DND-41 (cell line): ENCODE measurements at regions not wholly inside any gene's neighbourhood (a gene's known extent, or its start where the extent isn't known, plus 50 kb on each side); places are given as distances from the start of the nearest gene placed in this dataset.

Source experiments
- EZH2 ChIP-seq: IDR thresholded peaks from 3 replicates; pipeline ENCODE4 v1.6.1; 2012; ENCODE audit warnings: borderline replicate concordance, low read depth, mild to moderate bottlenecking, moderate library complexity, low read length, inconsistent platforms; ENCODE audit not compliant: severe bottlenecking
- TF ChIP-seq, protein P1 (sequence below): IDR thresholded peaks from 2 replicates; pipeline ENCODE4 v1.5.1; 2012; ENCODE audit warnings: borderline replicate concordance, low read length, moderate library complexity, mild to moderate bottlenecking; ENCODE audit not compliant: poor library complexity, severe bottlenecking; ENCODE audit errors: extremely low read depth

DNA sequence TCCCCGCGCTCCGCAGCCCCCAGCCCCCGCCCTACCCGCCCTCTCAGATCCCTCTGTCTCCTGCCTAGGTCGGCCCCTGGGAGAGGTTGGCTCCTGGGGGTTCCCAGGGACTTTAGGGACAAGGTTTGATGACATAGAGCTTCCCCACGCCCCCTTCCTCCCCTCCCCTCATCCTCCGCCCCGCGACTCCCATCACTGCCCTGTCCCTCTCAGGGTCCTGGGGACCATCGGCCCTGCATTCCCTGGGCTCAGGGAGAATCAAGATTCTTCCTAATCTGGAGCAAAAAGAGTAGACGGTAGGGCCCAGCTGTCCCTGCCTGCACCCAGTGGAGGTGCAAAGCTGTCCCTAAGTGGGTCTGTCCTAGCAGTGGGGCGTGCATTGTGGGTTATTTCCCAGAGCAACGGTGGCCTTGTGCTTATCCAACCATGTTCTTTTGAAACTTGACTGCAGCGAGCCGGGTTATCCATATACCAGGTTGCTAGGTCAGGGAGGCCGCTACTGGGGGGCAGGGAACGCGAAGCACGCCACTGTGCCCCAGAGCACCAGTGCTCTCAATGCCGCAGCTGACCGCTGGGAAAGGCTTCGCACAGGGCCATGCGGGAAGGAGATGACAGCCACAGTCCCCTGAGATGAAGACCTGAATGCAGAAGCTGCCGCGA, 124.4 kb upstream of the PRMT8 start:
- TF ChIP-seq, protein P1, sequence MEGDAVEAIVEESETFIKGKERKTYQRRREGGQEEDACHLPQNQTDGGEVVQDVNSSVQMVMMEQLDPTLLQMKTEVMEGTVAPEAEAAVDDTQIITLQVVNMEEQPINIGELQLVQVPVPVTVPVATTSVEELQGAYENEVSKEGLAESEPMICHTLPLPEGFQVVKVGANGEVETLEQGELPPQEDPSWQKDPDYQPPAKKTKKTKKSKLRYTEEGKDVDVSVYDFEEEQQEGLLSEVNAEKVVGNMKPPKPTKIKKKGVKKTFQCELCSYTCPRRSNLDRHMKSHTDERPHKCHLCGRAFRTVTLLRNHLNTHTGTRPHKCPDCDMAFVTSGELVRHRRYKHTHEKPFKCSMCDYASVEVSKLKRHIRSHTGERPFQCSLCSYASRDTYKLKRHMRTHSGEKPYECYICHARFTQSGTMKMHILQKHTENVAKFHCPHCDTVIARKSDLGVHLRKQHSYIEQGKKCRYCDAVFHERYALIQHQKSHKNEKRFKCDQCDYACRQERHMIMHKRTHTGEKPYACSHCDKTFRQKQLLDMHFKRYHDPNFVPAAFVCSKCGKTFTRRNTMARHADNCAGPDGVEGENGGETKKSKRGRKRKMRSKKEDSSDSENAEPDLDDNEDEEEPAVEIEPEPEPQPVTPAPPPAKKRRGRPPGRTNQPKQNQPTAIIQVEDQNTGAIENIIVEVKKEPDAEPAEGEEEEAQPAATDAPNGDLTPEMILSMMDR, result no peak
- no peak for TF ChIP-seq EZH2
